ENCODE measurements at regions not wholly inside any gene's neighbourhood (a gene's known extent, or its start where the extent isn't known, plus 50 kb on each side); places are given as distances from the start of the nearest gene placed in this dataset.

- H3K4me3 ChIP-seq (ENCODE audit: low read depth, low read length): no peak overlapping the region
- no peak for DNase-seq (ENCODE audit: low read depth)
- no peak for TF ChIP-seq CTCF (IDR thresholded peaks at IDR 0.05; ENCODE audit: control insufficient read depth, extremely low read depth, insufficient read depth)
These were observed 164.7 kb downstream of the YTHDC2 start for GRCh38 chr5:113678202-113678601.

- no peak overlapping the region for H3K4me3 ChIP-seq (ENCODE audit: low read depth, low read length)
- DNase-seq (ENCODE audit: low read depth): peak; percentile 26
- peak; percentile 86 for TF ChIP-seq CTCF (IDR thresholded peaks at IDR 0.05; ENCODE audit: control insufficient read depth, extremely low read depth, insufficient read depth)
These were observed 165.6 kb downstream of the YTHDC2 start for GRCh38 chr5:113678924-113679575.

GRCh38 chr5:113680534-113680933 is 167.0 kb downstream of the YTHDC2 start:
- no peak for TF ChIP-seq CTCF (IDR thresholded peaks at IDR 0.05; ENCODE audit: control insufficient read depth, extremely low read depth, insufficient read depth)
- no peak overlapping the region for H3K4me3 ChIP-seq (ENCODE audit: low read depth, low read length)
- no peak for DNase-seq (ENCODE audit: low read depth)

GRCh38 chr5:113682497-113683136 is 169.1 kb downstream of the YTHDC2 start:
- no peak overlapping the region for H3K4me3 ChIP-seq (ENCODE audit: low read depth, low read length)
- TF ChIP-seq CTCF (IDR thresholded peaks at IDR 0.05; ENCODE audit: control insufficient read depth, extremely low read depth, insufficient read depth): peak; percentile 35
- no peak for DNase-seq (ENCODE audit: low read depth)

- no peak for TF ChIP-seq CTCF (IDR thresholded peaks at IDR 0.05; ENCODE audit: control insufficient read depth, extremely low read depth, insufficient read depth)
- no peak for DNase-seq (ENCODE audit: low read depth)
- H3K4me3 ChIP-seq (ENCODE audit: low read depth, low read length): no peak overlapping the region
These were observed 169.7 kb downstream of the YTHDC2 start for GRCh38 chr5:113683211-113683610.

- TF ChIP-seq CTCF (IDR thresholded peaks at IDR 0.05; ENCODE audit: control insufficient read depth, extremely low read depth, insufficient read depth): no peak
- DNase-seq (ENCODE audit: low read depth): no peak
- no peak overlapping the region for H3K4me3 ChIP-seq (ENCODE audit: low read depth, low read length)
These were observed 173.1 kb downstream of the YTHDC2 start for GRCh38 chr5:113686599-113686998.

- no peak for TF ChIP-seq CTCF (IDR thresholded peaks at IDR 0.05; ENCODE audit: control insufficient read depth, extremely low read depth, insufficient read depth)
- DNase-seq (ENCODE audit: low read depth): no peak
- H3K4me3 ChIP-seq (ENCODE audit: low read depth, low read length): no peak overlapping the region
These were observed 176.2 kb downstream of the YTHDC2 start for GRCh38 chr5:113689647-113690046.

Measured in LNCaP clone FGC (cell line).